Fibroblast of lung (primary cell): ENCODE measurements at regions not wholly inside any gene's neighbourhood (a gene's known extent, or its start where the extent isn't known, plus 50 kb on each side); places are given as distances from the start of the nearest gene placed in this dataset.

Experiments
- DNase-seq, 2 donors: peaks; one replicate each; pipeline versions ENCODE4 v3.0.0 to v3.0.0-alpha.2; 2010; ENCODE audit warnings: low read depth in 2 of 2
- H2AFZ ChIP-seq: 2 replicates; pipeline ENCODE4 v1.5.1; 2012; ENCODE audit warnings: low read length, control low read depth, inconsistent platforms
- H3K27ac ChIP-seq: 2 replicates; pipeline ENCODE4 v1.5.1; 2011; ENCODE audit warnings: low read length, control low read depth; ENCODE audit not compliant: insufficient read depth
- H3K27me3 ChIP-seq: 2 replicates; pipeline ENCODE4 v1.5.1; 2011; ENCODE audit warnings: mild to moderate bottlenecking, low read length; ENCODE audit not compliant: control insufficient read depth, insufficient read depth
- H3K36me3 ChIP-seq: 2 replicates; pipeline ENCODE4 v1.5.1; 2011; ENCODE audit warnings: low read length; ENCODE audit not compliant: control insufficient read depth, insufficient read depth
- H3K4me1 ChIP-seq: 2 replicates; pipeline ENCODE4 v1.5.1; 2011; ENCODE audit warnings: low read length; ENCODE audit not compliant: control insufficient read depth, insufficient read depth; ENCODE audit errors: extremely low read depth
- H3K4me2 ChIP-seq: 2 replicates; pipeline ENCODE4 v1.5.1; 2011; ENCODE audit warnings: low read length, control low read depth; ENCODE audit not compliant: insufficient read depth; ENCODE audit errors: extremely low read depth
- H3K4me3 ChIP-seq, 4 experiments: fragments of 200-600 bp in 1 of 4; sonication (generic) in 1 of 4; replicated peaks in 1 of 4; 2 replicates each; pipeline ENCODE4 v1.5.1; 2011 to 2016; ENCODE audit warnings: low read length in 4 of 4, low read depth in 3 of 4, mild to moderate bottlenecking in 3 of 4, control low read depth in 2 of 4, inconsistent platforms in 1 of 4, mixed read lengths in 1 of 4; ENCODE audit not compliant: insufficient read depth in 1 of 4; ENCODE audit errors: control extremely low read depth in 1 of 4
- H3K79me2 ChIP-seq: 2 replicates; pipeline ENCODE4 v1.5.1; 2012; ENCODE audit warnings: mild to moderate bottlenecking, low read length, inconsistent platforms; ENCODE audit not compliant: control insufficient read depth, insufficient read depth
- H3K9ac ChIP-seq: 2 replicates; pipeline ENCODE4 v1.5.1; 2011; ENCODE audit warnings: mild to moderate bottlenecking, low read length, control low read depth; ENCODE audit not compliant: insufficient read depth
- H3K9me3 ChIP-seq: 2 replicates; pipeline ENCODE4 v1.5.1; 2012; ENCODE audit warnings: low read depth, low read length; ENCODE audit not compliant: control insufficient read depth, insufficient read depth
- H4K20me1 ChIP-seq: 2 replicates; pipeline ENCODE4 v1.5.1; 2011; ENCODE audit warnings: low read length; ENCODE audit not compliant: control insufficient read depth, insufficient read depth; ENCODE audit errors: extremely low read depth
- CTCF ChIP-seq, 2 donors: IDR thresholded peaks in 1 of 2; conservative IDR thresholded peaks in 1 of 2; 1 replicate in 1 of 2; 2 replicates in 1 of 2; pipeline ENCODE4 v1.5.1; 2011 to 2012; ENCODE audit warnings: low read length in 2 of 2, control low read depth in 1 of 2, inconsistent platforms in 1 of 2, low read depth in 1 of 2, mild to moderate bottlenecking in 1 of 2
- EZH2 ChIP-seq: IDR thresholded peaks from 2 replicates; pipeline ENCODE4 v1.5.1; 2012; ENCODE audit warnings: low read length, control low read depth, mild to moderate bottlenecking; ENCODE audit errors: missing control alignments

- no peaks in the 10 kb centered on the region for H3K79me2 ChIP-seq
These were observed 483.1 kb downstream of the CDH11 start for GRCh38 chr16:64638766-64639165.

GRCh38 chr16:64629622-64630021, 492.2 kb downstream of the CDH11 start:
- no peak overlapping the region for H3K4me3 ChIP-seq
- no peak overlapping the region for H2AFZ ChIP-seq
- H3K79me2 ChIP-seq: no peaks in the 10 kb centered on the region
- H3K36me3 ChIP-seq: no peaks in the 10 kb centered on the region
- TF ChIP-seq EZH2: no peak
- TF ChIP-seq CTCF (conservative IDR thresholded peaks at IDR 0.05 in 1 of 2, IDR thresholded peaks at IDR 0.05 in 1 of 2; ENCODE audit: low read depth in 1 of 2, low read length in 2 of 2): no peak
- peak; percentile 1 to 78 for DNase-seq
- H3K4me1 ChIP-seq: no peaks in the 10 kb centered on the region
- no peak overlapping the region for H3K4me2 ChIP-seq
- no peak overlapping the region for H3K27ac ChIP-seq
- H3K27me3 ChIP-seq: no peaks in the 10 kb centered on the region
- no peak overlapping the region for H3K9ac ChIP-seq
- H4K20me1 ChIP-seq: no peaks in the 10 kb centered on the region
- H3K9me3 ChIP-seq: no peaks in the 10 kb centered on the region

More at GRCh38 chr16:64638766-64639165, 483.1 kb downstream of the CDH11 start:
- no peak overlapping the region for H3K27ac ChIP-seq
- no peak for DNase-seq
- H2AFZ ChIP-seq: no peak overlapping the region
- no peaks in the 10 kb centered on the region for H3K36me3 ChIP-seq
- H3K9ac ChIP-seq: no peak overlapping the region
- H3K4me1 ChIP-seq: no peaks in the 10 kb centered on the region
- no peaks in the 10 kb centered on the region for H3K27me3 ChIP-seq
- H3K4me3 ChIP-seq: no peak overlapping the region
- no peaks in the 10 kb centered on the region for H3K9me3 ChIP-seq
- TF ChIP-seq EZH2: no peak
- TF ChIP-seq CTCF (conservative IDR thresholded peaks at IDR 0.05 in 1 of 2, IDR thresholded peaks at IDR 0.05 in 1 of 2; ENCODE audit: low read depth in 1 of 2, low read length in 2 of 2): no peak
- H4K20me1 ChIP-seq: no peaks in the 10 kb centered on the region
- no peak overlapping the region for H3K4me2 ChIP-seq

GRCh38 chr16:64627781-64628180, 494.1 kb downstream of the CDH11 start:
- no peak for TF ChIP-seq EZH2
- no peak for TF ChIP-seq CTCF (conservative IDR thresholded peaks at IDR 0.05 in 1 of 2, IDR thresholded peaks at IDR 0.05 in 1 of 2; ENCODE audit: low read depth in 1 of 2, low read length in 2 of 2)
- H4K20me1 ChIP-seq: no peaks in the 10 kb centered on the region
- H3K9me3 ChIP-seq: no peaks in the 10 kb centered on the region
- no peak overlapping the region for H3K9ac ChIP-seq
- H3K27ac ChIP-seq: no peak overlapping the region
- no peak overlapping the region for H3K4me2 ChIP-seq
- no peak overlapping the region for H3K4me3 ChIP-seq
- no peaks in the 10 kb centered on the region for H3K79me2 ChIP-seq
- no peaks in the 10 kb centered on the region for H3K27me3 ChIP-seq
- no peaks in the 10 kb centered on the region for H3K36me3 ChIP-seq
- H3K4me1 ChIP-seq: no peaks in the 10 kb centered on the region
- DNase-seq: no peak
- no peak overlapping the region for H2AFZ ChIP-seq
